SK-MEL-5 (cell line): ENCODE measurements at regions not wholly inside any gene's neighbourhood (a gene's known extent, or its start where the extent isn't known, plus 50 kb on each side); places are given as distances from the start of the nearest gene placed in this dataset.
"Not testable (repeated sequence)": the region's sequence is repeated elsewhere in the genome, so short reads cannot be mapped to it uniquely, and the experiment has no call there.

Experiments
- DNase-seq: peaks from one replicate; pipeline ENCODE4 v3.0.0-alpha.2; 2016; ENCODE audit warnings: low read depth, low spot score
- in situ Hi-C: cut with HindIII; loops from 2 replicates; pipeline ENCODE4 v1.10.0; 2016; ENCODE audit warnings: low sequenced_read_pairs, high pct_unique_total_duplicates, low pct_unique_long_range_greater_than_20kb

GRCh38 chr3:29011966-29012365 is 268.9 kb upstream of the RBMS3 start:
- in situ Hi-C loops = no loop called here
- peak; percentile 92 for DNase-seq

- peak; percentile 86 for DNase-seq
- in situ Hi-C loops = no loop called here
Measured at GRCh38 chr3:29022976-29023375, 257.9 kb upstream of the RBMS3 start.

- in situ Hi-C loops = no loop called here
- no peak for DNase-seq
Measured at GRCh38 chr3:29026286-29026685, 254.6 kb upstream of the RBMS3 start.

- in situ Hi-C loops = no loop called here
- no peak for DNase-seq
Measured at GRCh38 chr3:29026959-29027358, 253.9 kb upstream of the RBMS3 start.

GRCh38 chr3:29031175-29031574 is 249.7 kb upstream of the RBMS3 start:
- DNase-seq, in situ Hi-C loops: not testable (repeated sequence)

GRCh38 chr3:29033511-29033910 is 247.4 kb upstream of the RBMS3 start:
- in situ Hi-C loops = no loop called here

GRCh38 chr3:29050155-29050554 is 230.7 kb upstream of the RBMS3 start:
- in situ Hi-C loops = no loop called here
- DNase-seq = no peak

More at GRCh38 chr3:29033511-29033910, 247.4 kb upstream of the RBMS3 start:
- DNase-seq = no peak

- DNase-seq = no peak
- in situ Hi-C loops = no loop called here
Measured at GRCh38 chr3:29057326-29057725, 223.5 kb upstream of the RBMS3 start.

- in situ Hi-C loops = no loop called here
- DNase-seq = no peak
Measured at GRCh38 chr3:29064085-29064484, 216.8 kb upstream of the RBMS3 start.

- in situ Hi-C loops = no loop called here
- DNase-seq = peak; percentile 32
Measured at GRCh38 chr3:29065211-29065785, 215.6 kb upstream of the RBMS3 start.

- in situ Hi-C loops = no loop called here
- DNase-seq = no peak
Measured at GRCh38 chr3:29067007-29067406, 213.9 kb upstream of the RBMS3 start.

- no peak for DNase-seq
- in situ Hi-C loops = no loop called here
Measured at GRCh38 chr3:29070959-29071634, 209.8 kb upstream of the RBMS3 start.

- DNase-seq = no peak
- in situ Hi-C loops = no loop called here
Measured at GRCh38 chr3:29072611-29073010, 208.3 kb upstream of the RBMS3 start.

- no peak for DNase-seq
- in situ Hi-C loops = no loop called here
Measured at GRCh38 chr3:29077356-29077755, 203.5 kb upstream of the RBMS3 start.

- DNase-seq = no peak
- in situ Hi-C loops = no loop called here
Measured at GRCh38 chr3:29079358-29079757, 201.5 kb upstream of the RBMS3 start.

GRCh38 chr3:29080967-29081366 is 199.9 kb upstream of the RBMS3 start:
- no peak for DNase-seq
- in situ Hi-C loops = no loop called here

GRCh38 chr3:29083081-29083480 is 197.8 kb upstream of the RBMS3 start:
- DNase-seq = no peak
- in situ Hi-C loops = no loop called here

- no peak for DNase-seq
- in situ Hi-C loops = no loop called here
Measured at GRCh38 chr3:29083676-29084075, 197.2 kb upstream of the RBMS3 start.

GRCh38 chr3:29088579-29088978 is 192.3 kb upstream of the RBMS3 start:
- DNase-seq = no peak
- in situ Hi-C loops = no loop called here
